NCI-H1105 (cell line): ENCODE measurements at regions not wholly inside any gene's neighbourhood (a gene's known extent, or its start where the extent isn't known, plus 50 kb on each side); places are given as distances from the start of the nearest gene placed in this dataset.
"Not testable (repeated sequence)": the region's sequence is repeated elsewhere in the genome, so short reads cannot be mapped to it uniquely, and the experiment has no call there.

Source experiments
- DNase-seq: peaks from one replicate; lab custom pipeline; 2025; lab: John Stamatoyannopoulos, UW

- no peak for DNase-seq
Measured at GRCh38 chr10:9038146-9038714, 983.7 kb downstream of the GATA3 start.

- no peak for DNase-seq
Measured at GRCh38 chr10:9043466-9043865, 989.0 kb downstream of the GATA3 start.

- DNase-seq = no peak
Measured at GRCh38 chr10:9045311-9045710, 990.8 kb downstream of the GATA3 start.

DNA sequence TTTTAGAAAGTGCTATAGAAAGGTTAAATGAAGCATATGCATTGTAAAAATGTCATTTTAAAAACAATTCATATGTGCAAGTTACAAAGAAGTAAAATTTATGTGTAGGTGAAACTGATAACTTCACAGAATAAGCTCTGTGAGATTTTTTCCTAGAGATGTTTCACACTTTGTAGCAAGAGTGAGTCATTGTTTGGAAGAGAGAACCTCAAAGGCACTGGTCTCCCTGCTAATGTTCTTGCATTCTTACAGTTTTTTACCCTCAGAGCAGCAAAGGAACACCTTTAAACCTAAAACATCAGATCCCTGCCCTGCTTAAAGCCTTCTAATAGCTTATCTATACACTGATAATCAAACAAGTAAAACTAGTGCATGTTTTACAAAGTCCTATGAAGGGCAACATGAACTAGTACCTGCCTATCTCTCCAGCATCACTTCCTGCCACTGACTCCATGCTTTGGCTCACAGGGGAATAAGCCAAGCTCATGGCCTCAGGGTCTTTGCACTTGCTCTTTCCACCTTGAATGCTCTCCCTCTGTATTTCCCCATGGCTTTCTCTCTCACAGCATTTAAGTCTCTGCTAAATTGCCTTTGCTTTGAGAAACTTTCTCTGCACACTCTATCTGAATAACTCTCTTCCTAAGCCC lies 997.0 kb downstream of the GATA3 start:
- DNase-seq = no peak

DNA sequence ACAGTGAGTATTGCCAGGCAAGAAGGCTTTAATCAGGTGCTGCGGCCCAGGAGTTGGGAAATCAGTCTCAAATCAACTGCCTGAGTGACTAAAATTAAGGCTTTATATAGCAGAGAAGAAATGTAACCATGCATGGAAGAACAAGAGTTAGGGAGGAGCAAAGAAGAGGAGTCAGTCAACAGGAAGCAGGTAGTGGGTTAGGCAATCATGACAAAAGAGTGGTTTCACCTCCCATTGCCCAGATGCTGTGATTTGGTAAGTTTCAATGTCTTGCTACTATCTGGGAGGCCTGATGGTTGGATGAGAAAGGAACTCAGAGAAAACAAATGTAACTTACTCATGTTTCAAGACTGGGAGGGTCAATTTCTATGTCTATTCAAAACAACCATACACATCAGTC lies 998.3 kb downstream of the GATA3 start:
- no peak for DNase-seq

GRCh38 chr10:9056521-9056920 lies 1002.0 kb downstream of the GATA3 start:
- DNase-seq = no peak

- not testable (repeated sequence) for DNase-seq
Measured at GRCh38 chr10:9057293-9057692, 1002.8 kb downstream of the GATA3 start.

GRCh38 chr10:9060314-9060713 lies 1005.8 kb downstream of the GATA3 start:
- no peak for DNase-seq

DNA sequence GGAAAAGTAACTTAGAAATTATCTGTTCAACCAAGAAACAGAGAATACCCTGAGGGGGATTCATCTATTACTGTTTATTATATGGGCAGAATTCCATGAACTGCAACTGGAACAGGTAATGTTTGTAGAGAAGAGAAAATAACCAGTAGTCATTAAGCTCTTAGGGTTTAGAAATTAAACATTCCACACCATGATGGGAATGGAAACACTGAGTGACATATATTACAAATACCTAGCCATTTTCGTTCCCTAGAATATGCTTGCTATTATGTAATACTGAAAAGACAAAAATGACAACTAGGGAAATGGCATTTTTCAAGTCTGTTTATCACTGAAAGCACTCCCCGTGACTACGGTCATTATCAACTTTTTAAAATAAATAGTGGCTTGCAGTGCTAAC lies 1007.4 kb downstream of the GATA3 start:
- no peak for DNase-seq

- DNase-seq = no peak
Measured at GRCh38 chr10:9066152-9066551, 1011.7 kb downstream of the GATA3 start.

GRCh38 chr10:9068003-9068402 lies 1013.5 kb downstream of the GATA3 start:
- no peak for DNase-seq

DNA sequence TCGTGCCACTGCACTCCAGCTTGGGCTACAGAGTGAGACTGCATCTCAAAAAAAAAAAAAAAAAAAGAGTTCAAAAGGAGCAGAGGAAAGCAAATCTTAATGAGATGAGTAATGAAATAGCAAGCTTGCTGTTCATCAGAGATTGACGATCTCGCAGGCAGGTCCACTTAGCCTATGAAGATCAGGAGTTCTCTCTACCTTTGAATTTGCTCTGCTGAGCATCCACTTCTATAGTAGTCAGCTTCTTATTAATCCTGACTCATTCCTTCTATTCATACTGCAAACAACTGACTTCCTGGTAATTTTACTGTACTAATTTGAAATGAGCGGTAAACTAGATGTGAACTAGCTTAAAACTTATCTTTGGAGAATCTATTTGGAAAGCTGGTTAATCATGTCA lies 1014.6 kb downstream of the GATA3 start:
- no peak for DNase-seq

GRCh38 chr10:9075420-9075819 lies 1020.9 kb downstream of the GATA3 start:
- DNase-seq = no peak

DNA sequence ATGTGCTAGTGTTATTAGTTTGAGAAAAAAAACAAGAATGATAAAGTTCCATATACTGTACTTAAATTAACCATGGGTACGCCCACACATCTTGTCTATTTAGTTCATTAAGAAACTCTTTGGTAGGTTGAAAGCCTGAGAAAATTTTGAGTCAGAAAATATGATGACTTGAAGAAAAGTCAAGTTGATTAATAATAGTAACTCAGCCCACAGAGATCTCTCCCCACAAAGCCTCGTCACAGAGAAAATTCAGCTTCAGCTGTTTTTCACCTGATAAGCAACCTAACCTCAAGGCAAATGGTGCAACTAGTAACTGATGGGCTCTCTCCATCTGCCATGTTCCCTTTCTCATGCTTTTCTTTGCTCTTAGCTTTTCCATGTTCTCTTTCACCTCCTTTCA lies 1021.6 kb downstream of the GATA3 start:
- no peak for DNase-seq

GRCh38 chr10:9081253-9081652 lies 1026.8 kb downstream of the GATA3 start:
- DNase-seq = no peak

GRCh38 chr10:9081961-9082360 lies 1027.5 kb downstream of the GATA3 start:
- DNase-seq = no peak

DNA sequence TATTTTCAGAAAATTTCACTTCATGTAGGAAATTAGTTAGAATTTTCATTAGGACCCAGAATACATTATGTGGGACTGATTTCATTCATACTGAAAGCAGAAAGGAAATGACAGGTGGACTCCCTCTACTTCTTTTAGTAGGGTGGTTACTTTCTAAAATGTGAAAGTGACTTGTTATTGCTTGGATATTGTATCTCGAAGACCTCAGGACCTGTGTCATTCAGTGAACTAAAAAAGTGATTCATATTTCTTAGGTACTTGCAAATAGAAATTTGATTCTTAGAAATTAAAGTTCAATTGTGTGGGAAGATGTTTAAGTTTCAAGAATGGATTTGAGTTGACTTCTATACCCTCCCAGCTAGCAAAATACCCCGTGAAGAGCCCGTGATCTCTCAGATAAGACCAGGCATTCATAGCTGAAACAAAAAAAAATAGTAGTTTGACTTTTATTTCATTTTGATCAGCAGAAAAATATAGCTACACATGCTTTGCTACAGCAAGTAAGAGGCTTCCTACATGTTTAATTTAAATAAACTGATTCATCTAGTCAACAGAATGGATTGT lies 1037.1 kb downstream of the GATA3 start:
- DNase-seq = no peak

GRCh38 chr10:9096288-9096687 lies 1041.8 kb downstream of the GATA3 start:
- DNase-seq = no peak

DNA sequence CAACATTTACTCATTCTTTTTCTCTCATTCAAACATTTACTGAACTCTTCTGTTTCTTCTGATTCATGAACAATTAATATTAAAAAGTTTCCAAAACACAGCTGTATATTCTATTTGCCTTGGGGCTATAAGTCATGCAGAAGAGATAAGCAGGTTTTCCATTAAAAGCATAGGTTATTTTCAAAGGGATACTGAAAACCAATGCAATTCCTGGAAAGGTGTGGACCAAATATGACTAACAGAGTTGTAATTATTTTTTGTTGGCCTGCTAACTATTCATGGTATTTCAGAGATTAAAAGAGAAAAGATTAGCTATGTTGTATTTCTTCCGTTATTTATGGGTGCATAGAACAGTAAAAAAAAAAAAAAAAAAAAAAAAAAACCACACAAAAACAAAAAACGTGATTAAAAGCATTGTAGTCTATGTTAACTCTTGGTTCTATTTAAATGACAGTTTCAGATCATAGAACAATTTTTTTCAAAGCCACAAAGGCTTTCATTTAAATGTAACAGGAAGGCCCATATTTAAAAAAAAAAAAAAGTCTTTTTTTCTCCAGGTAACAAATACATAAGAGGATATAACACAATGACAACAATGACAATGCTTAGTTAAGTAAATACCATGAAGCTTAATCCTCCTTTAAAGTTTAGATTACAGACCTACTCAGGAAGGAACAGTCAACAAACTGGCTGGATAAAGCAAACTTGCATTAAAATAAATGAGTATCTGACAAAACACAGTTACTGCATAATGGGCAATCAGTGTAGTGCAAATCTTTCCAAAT lies 1042.9 kb downstream of the GATA3 start:
- DNase-seq = no peak

- DNase-seq = no peak
Measured at GRCh38 chr10:9097991-9098306, 1043.5 kb downstream of the GATA3 start.

- DNase-seq = no peak
Measured at GRCh38 chr10:9102026-9102425, 1047.5 kb downstream of the GATA3 start.

DNA sequence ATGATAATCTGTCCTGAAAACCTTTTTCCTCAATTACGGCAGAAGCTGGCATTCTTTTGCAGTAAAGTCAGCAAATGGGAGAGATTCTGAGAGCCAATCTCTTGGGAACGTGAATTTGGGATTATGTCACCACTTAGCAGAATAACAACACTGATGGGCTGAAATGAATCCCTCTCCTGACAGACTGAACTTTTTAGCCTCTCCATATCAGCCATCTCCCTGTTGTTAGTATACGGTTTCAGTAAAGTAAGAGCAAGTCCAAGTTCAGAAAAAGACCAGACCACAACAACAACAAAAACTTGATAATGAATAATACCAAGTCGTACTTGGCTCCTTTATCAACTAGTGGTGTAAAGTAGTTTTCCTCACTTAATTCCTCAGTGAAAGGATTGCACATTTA lies 1048.8 kb downstream of the GATA3 start:
- no peak for DNase-seq

- no peak for DNase-seq
Measured at GRCh38 chr10:9111976-9112375, 1057.5 kb downstream of the GATA3 start.
